Tibial artery (tissue), 4 donors: ENCODE measurements at regions not wholly inside any gene's neighbourhood (a gene's known extent, or its start where the extent isn't known, plus 50 kb on each side); places are given as distances from the start of the nearest gene placed in this dataset.

ENCODE experiments used
- DNase-seq, 2 donors: peaks; one replicate each; pipeline ENCODE4 v3.0.0-alpha.2; 2019
- H3K27ac ChIP-seq, 2 donors: fragments of 200-600 bp; sonication (generic) in 1 of 2; 1 replicate in 1 of 2; 2 replicates in 1 of 2; pipeline ENCODE4 v1.5.1; 2018 to 2019; ENCODE audit warnings: mild to moderate bottlenecking in 1 of 2
- H3K27me3 ChIP-seq, 2 donors: fragments of 200-600 bp; sonication (generic) in 1 of 2; one replicate each; pipeline versions ENCODE4 v1.5.1 to v1.6.0; 2016 to 2019
- H3K36me3 ChIP-seq, 3 donors: fragments of 200-600 bp; sonication (generic) in 2 of 3; one replicate each; pipeline ENCODE4 v1.5.1; 2016 to 2019; ENCODE audit warnings: mild to moderate bottlenecking in 2 of 3
- H3K4me1 ChIP-seq, 4 donors: fragments of 200-600 bp; sonication (generic) in 2 of 4; 1 replicate in 3 of 4; 2 replicates in 1 of 4; pipeline ENCODE4 v1.5.1; 2016 to 2019
- H3K4me3 ChIP-seq, 2 donors: fragments of 200-600 bp; sonication (generic) in 1 of 2; 1 replicate in 1 of 2; 2 replicates in 1 of 2; pipeline ENCODE4 v1.5.1; 2018 to 2019; ENCODE audit warnings: mild to moderate bottlenecking in 2 of 2
- H3K9me3 ChIP-seq, 3 donors: fragments of 200-600 bp; sonication (generic) in 1 of 3; one replicate each; pipeline ENCODE4 v1.5.1; 2016 to 2019
- CTCF ChIP-seq, 2 experiments: fragments of 200-600 bp in 1 of 2; fragments of 450-650 bp in 1 of 2; IDR thresholded peaks; one replicate each; pipeline ENCODE4 v1.5.1; 2017 to 2019; ENCODE audit warnings: antibody characterized with exemption in 2 of 2, mild to moderate bottlenecking in 1 of 2, moderate library complexity in 1 of 2
- intact Hi-C: fragments of 100-400 bp; cut with DNase I; formaldehyde crosslinking; loops from one replicate; pipeline ENCODE4 v1.15.0; 2023; ENCODE audit warnings: low total_unique reads

- H3K4me1 ChIP-seq, result peaks cover 0 to 31% (median 18%) of the 10 kb centered on the region in 4 donors
- no peaks in the 10 kb centered on the region for H3K27me3 ChIP-seq
- intact Hi-C loops, result no loop called here
- no peaks in the 10 kb centered on the region for H3K36me3 ChIP-seq
- H3K9me3 ChIP-seq, result no peaks in the 10 kb centered on the region
- no peak overlapping the region for H3K27ac ChIP-seq
- TF ChIP-seq CTCF (IDR thresholded peaks at IDR 0.05), result no peak
- DNase-seq, result no peak
- H3K4me3 ChIP-seq, result no peak overlapping the region
Observed at GRCh38 chr16:85176541-85177447, 64.5 kb upstream of the CIBAR2 start.

- TF ChIP-seq CTCF (IDR thresholded peaks at IDR 0.05), result no peak
- Histone ChIP-seq H3K4me3 (no peak overlapping the region), H3K4me1 (peaks cover 0 to 25% (median 14%) of the 10 kb centered on the region in 4 donors), H3K9me3 (no peaks in the 10 kb centered on the region), H3K27me3 (no peaks in the 10 kb centered on the region), H3K27ac (no peak overlapping the region), H3K36me3 (no peaks in the 10 kb centered on the region)
- DNase-seq, result no peak
- intact Hi-C loops, result no loop called here
Observed at GRCh38 chr16:85177448-85177846, 65.2 kb upstream of the CIBAR2 start.

GRCh38 chr16:85178006-85178591 lies 65.8 kb upstream of the CIBAR2 start:
- H3K27ac ChIP-seq, result no peak overlapping the region
- H3K36me3 ChIP-seq, result no peaks in the 10 kb centered on the region
- no peaks in the 10 kb centered on the region for H3K9me3 ChIP-seq
- H3K4me1 ChIP-seq, result peaks cover 0 to 18% (median 13%) of the 10 kb centered on the region in 4 donors
- no peak for DNase-seq
- H3K4me3 ChIP-seq, result no peak overlapping the region
- intact Hi-C loops, result no loop called here
- TF ChIP-seq CTCF (IDR thresholded peaks at IDR 0.05), result no peak
- no peaks in the 10 kb centered on the region for H3K27me3 ChIP-seq

- H3K9me3 ChIP-seq, result no peaks in the 10 kb centered on the region
- no peak for TF ChIP-seq CTCF (IDR thresholded peaks at IDR 0.05)
- DNase-seq, result no peak
- no peaks in the 10 kb centered on the region for H3K36me3 ChIP-seq
- intact Hi-C loops, result no loop called here
- H3K27me3 ChIP-seq, result no peaks in the 10 kb centered on the region
- H3K4me3 ChIP-seq, result no peak overlapping the region
- peaks cover 0 to 13% (median 11%) of the 10 kb centered on the region in 4 donors for H3K4me1 ChIP-seq
- H3K27ac ChIP-seq, result no peak overlapping the region
Observed at GRCh38 chr16:85178596-85178995, 66.3 kb upstream of the CIBAR2 start.

GRCh38 chr16:85179344-85180046 lies 67.2 kb upstream of the CIBAR2 start:
- Histone ChIP-seq H3K9me3 (peaks cover 0 to 7% (median 3%) of the 10 kb centered on the region in 3 donors), H3K27ac (no peak overlapping the region), H3K4me1 (peaks cover 0 to 4% (median 3%) of the 10 kb centered on the region in 4 donors), H3K36me3 (peaks cover 0 to 6% (median 6%) of the 10 kb centered on the region in 3 donors), H3K4me3 (no peak overlapping the region), H3K27me3 (no peaks in the 10 kb centered on the region)
- TF ChIP-seq CTCF (IDR thresholded peaks at IDR 0.05), result no peak
- intact Hi-C loops, result no loop called here
- no peak for DNase-seq
